ENCODE measurements at regions not wholly inside any gene's neighbourhood (a gene's known extent, or its start where the extent isn't known, plus 50 kb on each side); places are given as distances from the start of the nearest gene placed in this dataset.

GRCh38 chr7:27364344-27364758 is 121.7 kb downstream of the EVX1 start:
- TF ChIP-seq EZH2phosphoT487 (IDR thresholded peaks at IDR 0.05; ENCODE audit: low read depth, severe bottlenecking, unreplicated experiment) (no peak), EZH2 (IDR thresholded peaks at IDR 0.05; ENCODE audit: borderline replicate concordance) (no peak)
- TF ChIP-seq, protein P1, sequence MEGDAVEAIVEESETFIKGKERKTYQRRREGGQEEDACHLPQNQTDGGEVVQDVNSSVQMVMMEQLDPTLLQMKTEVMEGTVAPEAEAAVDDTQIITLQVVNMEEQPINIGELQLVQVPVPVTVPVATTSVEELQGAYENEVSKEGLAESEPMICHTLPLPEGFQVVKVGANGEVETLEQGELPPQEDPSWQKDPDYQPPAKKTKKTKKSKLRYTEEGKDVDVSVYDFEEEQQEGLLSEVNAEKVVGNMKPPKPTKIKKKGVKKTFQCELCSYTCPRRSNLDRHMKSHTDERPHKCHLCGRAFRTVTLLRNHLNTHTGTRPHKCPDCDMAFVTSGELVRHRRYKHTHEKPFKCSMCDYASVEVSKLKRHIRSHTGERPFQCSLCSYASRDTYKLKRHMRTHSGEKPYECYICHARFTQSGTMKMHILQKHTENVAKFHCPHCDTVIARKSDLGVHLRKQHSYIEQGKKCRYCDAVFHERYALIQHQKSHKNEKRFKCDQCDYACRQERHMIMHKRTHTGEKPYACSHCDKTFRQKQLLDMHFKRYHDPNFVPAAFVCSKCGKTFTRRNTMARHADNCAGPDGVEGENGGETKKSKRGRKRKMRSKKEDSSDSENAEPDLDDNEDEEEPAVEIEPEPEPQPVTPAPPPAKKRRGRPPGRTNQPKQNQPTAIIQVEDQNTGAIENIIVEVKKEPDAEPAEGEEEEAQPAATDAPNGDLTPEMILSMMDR (IDR thresholded peaks at IDR 0.05; ENCODE audit: poor library complexity), result no peak

All from hepatocyte (in vitro differentiated cells).